ENCODE measurements at regions not wholly inside any gene's neighbourhood (a gene's known extent, or its start where the extent isn't known, plus 50 kb on each side); places are given as distances from the start of the nearest gene placed in this dataset.

DNA sequence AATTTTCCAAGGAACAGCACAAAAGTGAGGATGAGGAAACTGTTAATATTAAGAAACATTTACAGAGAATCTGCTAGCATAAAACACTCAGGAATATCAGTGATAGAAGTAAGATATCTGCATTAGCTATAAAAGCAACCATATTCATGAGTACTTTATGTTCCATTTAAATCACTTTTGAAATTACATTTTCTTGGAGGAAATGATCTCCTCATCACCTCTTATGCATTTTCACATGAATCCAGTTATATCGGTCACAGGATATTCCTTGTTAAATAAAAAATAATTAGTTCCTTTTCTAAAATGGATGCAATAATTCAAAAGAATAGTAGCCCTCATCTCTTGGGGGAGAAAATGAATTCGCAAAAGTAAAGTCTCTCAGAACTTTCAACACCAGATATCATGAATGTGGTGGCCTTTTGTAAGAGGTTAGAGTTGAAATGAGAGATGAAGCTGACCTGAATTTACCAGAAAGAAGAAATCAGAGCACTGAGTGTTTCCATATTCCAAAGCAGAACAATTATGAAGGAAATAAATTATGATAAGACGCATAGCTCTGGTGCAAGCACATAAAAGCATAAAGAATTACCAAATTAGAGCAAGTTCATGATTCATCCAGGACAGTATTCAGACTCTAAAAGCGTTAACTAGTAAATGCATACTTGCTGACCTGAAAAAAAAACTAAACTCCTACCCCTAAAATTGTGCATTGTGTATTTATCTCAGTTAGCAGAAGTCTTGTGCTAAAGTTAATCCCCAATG is 321.9 kb upstream of the CCDC54 start:
- TF ChIP-seq, protein P1, sequence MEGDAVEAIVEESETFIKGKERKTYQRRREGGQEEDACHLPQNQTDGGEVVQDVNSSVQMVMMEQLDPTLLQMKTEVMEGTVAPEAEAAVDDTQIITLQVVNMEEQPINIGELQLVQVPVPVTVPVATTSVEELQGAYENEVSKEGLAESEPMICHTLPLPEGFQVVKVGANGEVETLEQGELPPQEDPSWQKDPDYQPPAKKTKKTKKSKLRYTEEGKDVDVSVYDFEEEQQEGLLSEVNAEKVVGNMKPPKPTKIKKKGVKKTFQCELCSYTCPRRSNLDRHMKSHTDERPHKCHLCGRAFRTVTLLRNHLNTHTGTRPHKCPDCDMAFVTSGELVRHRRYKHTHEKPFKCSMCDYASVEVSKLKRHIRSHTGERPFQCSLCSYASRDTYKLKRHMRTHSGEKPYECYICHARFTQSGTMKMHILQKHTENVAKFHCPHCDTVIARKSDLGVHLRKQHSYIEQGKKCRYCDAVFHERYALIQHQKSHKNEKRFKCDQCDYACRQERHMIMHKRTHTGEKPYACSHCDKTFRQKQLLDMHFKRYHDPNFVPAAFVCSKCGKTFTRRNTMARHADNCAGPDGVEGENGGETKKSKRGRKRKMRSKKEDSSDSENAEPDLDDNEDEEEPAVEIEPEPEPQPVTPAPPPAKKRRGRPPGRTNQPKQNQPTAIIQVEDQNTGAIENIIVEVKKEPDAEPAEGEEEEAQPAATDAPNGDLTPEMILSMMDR (IDR thresholded peaks at IDR 0.05), result no peak
- no peak for TF ChIP-seq POLR2A (IDR thresholded peaks at IDR 0.05)

All from uterus (tissue), 2 donors.